Gastrocnemius medialis (tissue), 4 donors: ENCODE measurements at regions not wholly inside any gene's neighbourhood (a gene's known extent, or its start where the extent isn't known, plus 50 kb on each side); places are given as distances from the start of the nearest gene placed in this dataset.

Source experiments
- CTCF ChIP-seq, 5 experiments: fragments of 450-650 bp in 3 of 5; fragments of 200-600 bp in 2 of 5; sonication (generic) in 2 of 5; IDR thresholded peaks in 4 of 5; conservative IDR thresholded peaks in 1 of 5; 1 replicate in 4 of 5; 2 replicates in 1 of 5; pipeline ENCODE4 v1.5.1; 2016 to 2019; ENCODE audit warnings: antibody characterized with exemption in 5 of 5, mild to moderate bottlenecking in 3 of 5, moderate library complexity in 3 of 5
- POLR2A ChIP-seq, 2 donors: fragments of 450-650 bp; IDR thresholded peaks; one replicate each; pipeline ENCODE4 v1.6.1; 2017; ENCODE audit warnings: antibody characterized with exemption in 2 of 2, mild to moderate bottlenecking in 2 of 2, moderate library complexity in 2 of 2

GRCh38 chrX:45972636-45973035, 572.6 kb downstream of the ZNF674 start:
- TF ChIP-seq CTCF (IDR thresholded peaks at IDR 0.05 in 4 of 5, conservative IDR thresholded peaks at IDR 0.05 in 1 of 5) (no peak), POLR2A (IDR thresholded peaks at IDR 0.05) (no peak)
